ENCODE measurements at regions not wholly inside any gene's neighbourhood (a gene's known extent, or its start where the extent isn't known, plus 50 kb on each side); places are given as distances from the start of the nearest gene placed in this dataset.

DNA sequence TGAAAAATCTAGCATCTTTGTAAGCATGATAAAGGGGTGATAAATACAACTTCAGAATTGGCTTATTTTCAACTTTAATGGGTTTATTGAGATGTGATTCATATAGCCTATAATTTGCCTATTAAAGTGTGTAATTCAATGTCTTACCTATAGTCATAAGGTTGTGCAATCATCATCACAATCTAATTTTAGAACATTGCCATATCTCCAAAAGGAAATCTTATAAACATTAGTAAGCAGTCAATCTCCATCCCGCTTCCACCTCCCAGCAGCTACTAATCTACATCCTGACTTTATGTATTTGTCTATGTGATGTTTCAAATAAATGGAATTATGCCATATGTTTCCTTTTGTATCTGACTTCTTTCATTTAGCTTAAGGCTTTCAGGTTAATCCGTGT lies 145.2 kb upstream of the KLHL1 start:
- Histone ChIP-seq H3K36me3 (ENCODE audit: control insufficient read depth, insufficient read depth, low read length) (no peaks in the 10 kb centered on the region), H3K4me3 (ENCODE audit: low read length) (no peak overlapping the region), H3K27ac (ENCODE audit: low read depth, low read length) (no peak overlapping the region), H3K4me1 (ENCODE audit: control insufficient read depth, insufficient read depth, low read length) (peaks cover 4% of the 10 kb centered on the region), H3K27me3 (ENCODE audit: control insufficient read depth, insufficient read depth, low read length, poor library complexity, severe bottlenecking) (no peaks in the 10 kb centered on the region), H3K9ac (ENCODE audit: extremely low read depth, low read length, poor library complexity, severe bottlenecking) (no peak overlapping the region), H3K9me3 (ENCODE audit: control insufficient read depth, low read length) (no peaks in the 10 kb centered on the region)
- Mint-ChIP-seq H3K4me3 (no peak overlapping the region), H3K36me3 (ENCODE audit: low read depth) (no peaks in the 10 kb centered on the region), H3K27me3 (ENCODE audit: insufficient read depth) (no peaks in the 10 kb centered on the region), H3K4me1 (peaks cover 15% of the 10 kb centered on the region), H3K9me3 (no peaks in the 10 kb centered on the region), H3K27ac (no peak overlapping the region)
- no peak for DNase-seq
- TF ChIP-seq CTCF (conservative IDR thresholded peaks at IDR 0.05) = no peak
- WGBS, 2 experiments (ENCODE audit: insufficient coverage in 1 of 2, insufficient read length in 1 of 2) = 100% methylated on average over 1 of the region's 2 CpGs; no CpG with 5 or more reads in 1 of the 2 experiments

- WGBS, 2 experiments (ENCODE audit: insufficient coverage in 1 of 2, insufficient read length in 1 of 2) = 91 to 92% methylated on average over 7 to 8 of the region's 8 CpGs
- no peaks in the 10 kb centered on the region for H3K36me3 Mint-ChIP-seq (ENCODE audit: low read depth)
- TF ChIP-seq CTCF (conservative IDR thresholded peaks at IDR 0.05) = no peak
- H3K9me3 Mint-ChIP-seq = no peaks in the 10 kb centered on the region
- H3K9ac ChIP-seq (ENCODE audit: extremely low read depth, low read length, poor library complexity, severe bottlenecking) = no peak overlapping the region
- no peaks in the 10 kb centered on the region for H3K27me3 Mint-ChIP-seq (ENCODE audit: insufficient read depth)
- peaks cover 4% of the 10 kb centered on the region for H3K4me1 ChIP-seq (ENCODE audit: control insufficient read depth, insufficient read depth, low read length)
- H3K9me3 ChIP-seq (ENCODE audit: control insufficient read depth, low read length) = no peaks in the 10 kb centered on the region
- no peak overlapping the region for H3K27ac ChIP-seq (ENCODE audit: low read depth, low read length)
- peak overlapping the region; percentile 34 for H3K27ac Mint-ChIP-seq
- H3K27me3 ChIP-seq (ENCODE audit: control insufficient read depth, insufficient read depth, low read length, poor library complexity, severe bottlenecking) = no peaks in the 10 kb centered on the region
- peaks cover 20% of the 10 kb centered on the region for H3K4me1 Mint-ChIP-seq
- peak overlapping the region; percentile 23 for H3K4me3 ChIP-seq (ENCODE audit: low read length)
- H3K36me3 ChIP-seq (ENCODE audit: control insufficient read depth, insufficient read depth, low read length) = no peaks in the 10 kb centered on the region
- DNase-seq = peak; percentile 57
- no peak overlapping the region for H3K4me3 Mint-ChIP-seq
These were observed 141.2 kb upstream of the KLHL1 start for GRCh38 chr13:70249332-70250064.

GRCh38 chr13:70237131-70237530 lies 128.9 kb upstream of the KLHL1 start:
- Histone ChIP-seq H3K4me1 (ENCODE audit: control insufficient read depth, insufficient read depth, low read length) (no peaks in the 10 kb centered on the region), H3K9ac (ENCODE audit: extremely low read depth, low read length, poor library complexity, severe bottlenecking) (no peak overlapping the region), H3K9me3 (ENCODE audit: control insufficient read depth, low read length) (no peaks in the 10 kb centered on the region), H3K4me3 (ENCODE audit: low read length) (no peak overlapping the region), H3K36me3 (ENCODE audit: control insufficient read depth, insufficient read depth, low read length) (no peaks in the 10 kb centered on the region), H3K27ac (ENCODE audit: low read depth, low read length) (no peak overlapping the region), H3K27me3 (ENCODE audit: control insufficient read depth, insufficient read depth, low read length, poor library complexity, severe bottlenecking) (no peaks in the 10 kb centered on the region)
- H3K36me3 Mint-ChIP-seq (ENCODE audit: low read depth) = no peaks in the 10 kb centered on the region
- H3K9me3 Mint-ChIP-seq = no peaks in the 10 kb centered on the region
- DNase-seq = no peak
- H3K4me3 Mint-ChIP-seq = no peak overlapping the region
- no peaks in the 10 kb centered on the region for H3K27me3 Mint-ChIP-seq (ENCODE audit: insufficient read depth)
- no peak for TF ChIP-seq CTCF (conservative IDR thresholded peaks at IDR 0.05)
- peaks cover 7% of the 10 kb centered on the region for H3K4me1 Mint-ChIP-seq
- no peak overlapping the region for H3K27ac Mint-ChIP-seq

Data from endodermal cell (in vitro differentiated cells).